GM12878 (cell line): ENCODE measurements at regions not wholly inside any gene's neighbourhood (a gene's known extent, or its start where the extent isn't known, plus 50 kb on each side); places are given as distances from the start of the nearest gene placed in this dataset.

ENCODE experiments used
- ATAC-seq: fragments of 200-7000 bp; cut with Tn5 transposase; 3 replicates; pipeline ENCODE4 v1.9.1; 2020; ENCODE audit warnings: mild to moderate bottlenecking, moderate library complexity
- BruUV-seq: library from RNA; stranded (reverse); fragments of 400-500 nt; replicated peaks from 2 replicates; lab custom pipeline; 2021; lab: Mats Ljungman, UMichigan
- CTCF ChIA-PET: fragments of 300-600 bp; sonication (Branson Sonifier 250); formaldehyde crosslinking; extraction: SDS; loops from one replicate; lab custom pipeline; 2021; ENCODE audit warnings: inconsistent platforms; lab: Yijun Ruan, JAX
- POLR2A ChIA-PET: fragments of 350-600 bp; formaldehyde crosslinking; extraction: SDS; loops from one replicate; lab custom pipeline; 2021; ENCODE audit warnings: inconsistent platforms; lab: Charles Lee
- RAD21 ChIA-PET: fragments of 300-600 bp; sonication (Branson Sonifier 250); formaldehyde crosslinking; loops from one replicate; lab custom pipeline; 2023; ENCODE audit warnings: antibody characterized with exemption; ENCODE audit not compliant: unreplicated experiment; lab: Charles Lee
- SMC1A ChIA-PET: fragments of 300-600 bp; sonication (Branson Sonifier 250); formaldehyde crosslinking; loops from one replicate; lab custom pipeline; 2023; ENCODE audit not compliant: unreplicated experiment, uncharacterized antibody; lab: Charles Lee
- DNase-seq: peaks from one replicate; pipeline ENCODE4 v3.0.0-alpha.2; 2011; ENCODE audit warnings: low read depth, low spot score
- FAIRE-seq: peaks from 3 replicates; lab custom pipeline; 2011; peaks lifted over from hg19 to GRCh38; lab: Jason Lieb, UNC
- H2AFZ ChIP-seq: 2 replicates; pipeline ENCODE4 v1.6.0; 2011; ENCODE audit warnings: low read depth, low read length, control low read depth; ENCODE audit not compliant: control insufficient read depth
- H3K27ac ChIP-seq: 2 replicates; pipeline ENCODE4 v1.5.1; 2011; ENCODE audit warnings: control low read depth; ENCODE audit not compliant: control insufficient read depth, insufficient read depth
- H3K27me3 ChIP-seq, 2 experiments: replicated peaks in 1 of 2; 2 replicates each; pipeline versions ENCODE4 v1.6.0 to v1.6.1; 2011; ENCODE audit warnings: low read length in 1 of 2; ENCODE audit not compliant: control insufficient read depth in 2 of 2, insufficient read depth in 2 of 2
- H3K36me3 ChIP-seq, 2 experiments: 2 replicates each; pipeline ENCODE4 v1.5.1; 2011; ENCODE audit warnings: low read length in 1 of 2; ENCODE audit not compliant: control insufficient read depth in 2 of 2, insufficient read depth in 2 of 2
- H3K4me1 ChIP-seq: 2 replicates; pipeline ENCODE4 v1.6.1; 2011; ENCODE audit warnings: mild to moderate bottlenecking, low read length, moderate library complexity, mixed read lengths; ENCODE audit not compliant: control insufficient read depth, insufficient read depth
- H3K4me2 ChIP-seq: 2 replicates; pipeline ENCODE4 v1.6.0; 2011; ENCODE audit warnings: control low read depth; ENCODE audit not compliant: control insufficient read depth, insufficient read depth
- H3K4me3 ChIP-seq: fragments of 200-600 bp; sonication (generic); 2 replicates; pipeline ENCODE4 v1.5.1; 2016
- H3K79me2 ChIP-seq: 2 replicates; pipeline ENCODE4 v1.6.0; 2011; ENCODE audit warnings: low read length; ENCODE audit not compliant: control insufficient read depth, insufficient read depth
- H3K9ac ChIP-seq: 2 replicates; pipeline ENCODE4 v1.8.0; 2011; ENCODE audit warnings: low read length, control low read depth, mixed read lengths; ENCODE audit not compliant: control insufficient read depth, insufficient read depth
- H3K9me3 ChIP-seq: replicated peaks from 3 replicates; pipeline ENCODE4 v1.5.1; 2011; ENCODE audit warnings: mild to moderate bottlenecking, low read length; ENCODE audit not compliant: control insufficient read depth, insufficient read depth
- H4K20me1 ChIP-seq: 2 replicates; pipeline ENCODE4 v1.6.0; 2011; ENCODE audit not compliant: control insufficient read depth, insufficient read depth
- EP300 ChIP-seq, 2 experiments: fragments of 150-350 bp in 1 of 2; IDR thresholded peaks; 2 replicates each; pipeline ENCODE4 v1.6.1; 2011 to 2012; ENCODE audit warnings: low read depth in 2 of 2, low read length in 2 of 2, borderline replicate concordance in 1 of 2, improper control_type of control experiment in 1 of 2, inconsistent platforms in 1 of 2; ENCODE audit not compliant: control insufficient read depth in 1 of 2
- EZH2 ChIP-seq: IDR thresholded peaks from 2 replicates; pipeline ENCODE4 v1.6.1; 2012; ENCODE audit warnings: low read depth, mild to moderate bottlenecking, control low read depth, inconsistent platforms, low read length, borderline replicate concordance; ENCODE audit not compliant: control insufficient read depth
- IKZF2 ChIP-seq, 2 experiments: fragments of 450-650 bp; IDR thresholded peaks; 2 replicates each; pipeline ENCODE4 v1.6.1; 2017; ENCODE audit warnings: mild to moderate bottlenecking in 2 of 2, moderate library complexity in 2 of 2
- IRF5 ChIP-seq: fragments of 450-650 bp; IDR thresholded peaks from 2 replicates; pipeline ENCODE4 v1.6.1; 2017; ENCODE audit warnings: borderline replicate concordance
- PBX3 ChIP-seq: IDR thresholded peaks from 2 replicates; pipeline ENCODE4 v1.6.1; 2011; ENCODE audit warnings: mild to moderate bottlenecking, low read depth, low read length, moderate library complexity; ENCODE audit not compliant: insufficient replicate concordance
- RCOR1 ChIP-seq: conservative IDR thresholded peaks from 2 replicates; pipeline ENCODE4 v1.6.1; 2012; ENCODE audit warnings: low read depth, low read length, improper control_type of control experiment
- SIX5 ChIP-seq: IDR thresholded peaks from 2 replicates; pipeline ENCODE4 v1.6.1; 2011; ENCODE audit warnings: mild to moderate bottlenecking, low read depth, low read length, moderate library complexity; ENCODE audit not compliant: severe bottlenecking
- TCF3 ChIP-seq: IDR thresholded peaks from 2 replicates; pipeline ENCODE4 v1.6.1; 2012; ENCODE audit warnings: low read depth, mild to moderate bottlenecking, low read length, borderline replicate concordance; ENCODE audit not compliant: insufficient read depth
- in situ Hi-C: fragments of 300-500 bp; cut with MboI; formaldehyde crosslinking; loops from 9 replicates; pipeline ENCODE4 v1.14.3; 2018; ENCODE audit warnings: mixed read lengths
- intact Hi-C: fragments of 100-400 bp; cut with micrococcal nuclease; formaldehyde crosslinking; loops from one replicate; pipeline ENCODE4 v1.14.2; 2022; ENCODE audit not compliant: unreplicated experiment

GRCh38 chr12:73531752-73532151 is 1005.9 kb upstream of the ATXN7L3B start:
- ATAC-seq: no peak
- no peak overlapping the region for H3K9ac ChIP-seq
- H4K20me1 ChIP-seq: no peaks in the 10 kb centered on the region
- TF ChIP-seq IKZF2 (IDR thresholded peaks at IDR 0.05) (no peak), PBX3 (no peak), IRF5 (no peak), EZH2 (no peak), TCF3 (no peak), SIX5 (no peak), EP300 (IDR thresholded peaks at IDR 0.05; ENCODE audit: borderline replicate concordance in 1 of 2, control insufficient read depth in 1 of 2, low read depth in 2 of 2, low read length in 2 of 2) (no peak), RCOR1 (no peak)
- in situ Hi-C loops: no loop called here
- no peaks in the 10 kb centered on the region for H3K4me1 ChIP-seq
- H3K79me2 ChIP-seq: no peaks in the 10 kb centered on the region
- no peaks in the 10 kb centered on the region for H3K27me3 ChIP-seq
- intact Hi-C loops: no loop called here
- DNase-seq: no peak
- H3K36me3 ChIP-seq: no peaks in the 10 kb centered on the region
- no peak overlapping the region for H3K4me3 ChIP-seq
- SMC1A ChIA-PET: interaction anchor here (0.7 to 1.1 kb wide), 3 partner anchors 8 to 69 kb away, joined by 3 read pairs; no protein-coding TSS in a partner anchor
- POLR2A ChIA-PET: no interaction called here
- FAIRE-seq: no peak
- no peak overlapping the region for H3K4me2 ChIP-seq
- CTCF ChIA-PET: interaction anchor here (1.1 kb wide), 1 partner anchor 10 kb away, joined by 3 read pairs; no protein-coding TSS in a partner anchor
- RAD21 ChIA-PET: no interaction called here
- H3K9me3 ChIP-seq: no peaks in the 10 kb centered on the region
- no peak overlapping the region for H3K27ac ChIP-seq
- BruUV-seq: no TSS peak
- no peak overlapping the region for H2AFZ ChIP-seq
